ENCODE measurements at regions not wholly inside any gene's neighbourhood (a gene's known extent, or its start where the extent isn't known, plus 50 kb on each side); places are given as distances from the start of the nearest gene placed in this dataset.
A peak's percentile ranks its signal among the peaks of the same experiment; 100 is the strongest.

- Histone ChIP-seq H3K4me3 (no peak overlapping the region), H3K27me3 (peaks cover 0 to 3% (median 0%) of the 10 kb centered on the region in 4 donors), H3K4me1 (no peaks in the 10 kb centered on the region), H3K27ac (no peak overlapping the region), H3K9me3 (no peaks in the 10 kb centered on the region), H3K36me3 (no peaks in the 10 kb centered on the region)
- ATAC-seq (no peak), DNase-seq (no peak), FAIRE-seq (no peak)
- TF ChIP-seq CTCF (IDR thresholded peaks at IDR 0.05) = no peak
- 57 to 64% methylated on average over 3 of the region's 3 CpGs for WGBS, 2 donors
- intact Hi-C loops (cut with DNase I) = no loop called here
These were observed 74.3 kb upstream of the CREB5 start for GRCh38 chr7:28338041-28338440.

GRCh38 chr7:28343462-28343861 is 68.9 kb upstream of the CREB5 start:
- FAIRE-seq (no peak), DNase-seq (no peak), ATAC-seq (no peak)
- no peak for TF ChIP-seq CTCF (IDR thresholded peaks at IDR 0.05)
- 90 to 95% methylated on average over 1 of the region's 1 CpG for WGBS, 2 donors
- H3K9me3 ChIP-seq = no peaks in the 10 kb centered on the region
- no peaks in the 10 kb centered on the region for H3K36me3 ChIP-seq
- intact Hi-C loops (cut with DNase I) = no loop called here
- H3K27me3 ChIP-seq = no peaks in the 10 kb centered on the region
- no peaks in the 10 kb centered on the region for H3K4me1 ChIP-seq
- no peak overlapping the region for H3K4me3 ChIP-seq
- H3K27ac ChIP-seq = no peak overlapping the region

GRCh38 chr7:28346256-28346655 is 66.1 kb upstream of the CREB5 start:
- ATAC-seq (no peak), DNase-seq (no peak), FAIRE-seq (no peak)
- no peaks in the 10 kb centered on the region for H3K36me3 ChIP-seq
- 61 to 73% methylated on average over 1 of the region's 1 CpG for WGBS, 2 donors
- intact Hi-C loops (cut with DNase I) = no loop called here
- TF ChIP-seq CTCF (IDR thresholded peaks at IDR 0.05) = no peak
- no peaks in the 10 kb centered on the region for H3K4me1 ChIP-seq
- no peak overlapping the region for H3K4me3 ChIP-seq
- no peaks in the 10 kb centered on the region for H3K9me3 ChIP-seq
- H3K27ac ChIP-seq = no peak overlapping the region
- no peaks in the 10 kb centered on the region for H3K27me3 ChIP-seq

GRCh38 chr7:28346676-28347363 is 65.5 kb upstream of the CREB5 start:
- Histone ChIP-seq H3K36me3 (no peaks in the 10 kb centered on the region), H3K27me3 (no peaks in the 10 kb centered on the region), H3K4me1 (no peaks in the 10 kb centered on the region), H3K9me3 (no peaks in the 10 kb centered on the region), H3K4me3 (no peak overlapping the region), H3K27ac (no peak overlapping the region)
- TF ChIP-seq CTCF (IDR thresholded peaks at IDR 0.05) = no peak
- WGBS, 2 donors = 92% methylated on average over 3 of the region's 3 CpGs
- intact Hi-C loops (cut with DNase I) = no loop called here
- DNase-seq (no peak), FAIRE-seq (no peak), ATAC-seq (peak in 1 of 4 donors; percentile 18)

- no peaks in the 10 kb centered on the region for H3K36me3 ChIP-seq
- H3K27me3 ChIP-seq = no peaks in the 10 kb centered on the region
- H3K4me1 ChIP-seq = no peaks in the 10 kb centered on the region
- no peak overlapping the region for H3K4me3 ChIP-seq
- WGBS, 2 donors = 67 to 73% methylated on average over 12 of the region's 12 CpGs
- no peak for DNase-seq
- no peak for FAIRE-seq
- ATAC-seq = peak in 1 of 4 donors; percentile 42
- no peak overlapping the region for H3K27ac ChIP-seq
- intact Hi-C loops (cut with DNase I) = no loop called here
- H3K9me3 ChIP-seq = no peaks in the 10 kb centered on the region
- TF ChIP-seq CTCF (IDR thresholded peaks at IDR 0.05) = no peak
These were observed 64.6 kb upstream of the CREB5 start for GRCh38 chr7:28347475-28348318.

Data from pancreas (tissue), 10 donors.